Esophagus muscularis mucosa (tissue), 4 donors: ENCODE measurements at regions not wholly inside any gene's neighbourhood (a gene's known extent, or its start where the extent isn't known, plus 50 kb on each side); places are given as distances from the start of the nearest gene placed in this dataset.

ENCODE experiments used
- EP300 ChIP-seq: sonication (generic); formaldehyde crosslinking; IDR thresholded peaks from one replicate; pipeline ENCODE4 v1.6.1; 2017; ENCODE audit warnings: antibody characterized with exemption
- POLR2AphosphoS5 ChIP-seq, 2 donors: sonication (generic); formaldehyde crosslinking; IDR thresholded peaks; one replicate each; pipeline ENCODE4 v1.6.1; 2017; ENCODE audit warnings: antibody characterized with exemption in 2 of 2
- TF ChIP-seq, protein P1 (sequence below), 3 experiments: fragments of 200-600 bp in 2 of 3; fragments of 450-650 bp in 1 of 3; sonication (generic) in 2 of 3; IDR thresholded peaks; one replicate each; pipeline ENCODE4 v1.5.1; 2017 to 2019; ENCODE audit warnings: antibody characterized with exemption in 3 of 3, mild to moderate bottlenecking in 2 of 3, moderate library complexity in 1 of 3

DNA sequence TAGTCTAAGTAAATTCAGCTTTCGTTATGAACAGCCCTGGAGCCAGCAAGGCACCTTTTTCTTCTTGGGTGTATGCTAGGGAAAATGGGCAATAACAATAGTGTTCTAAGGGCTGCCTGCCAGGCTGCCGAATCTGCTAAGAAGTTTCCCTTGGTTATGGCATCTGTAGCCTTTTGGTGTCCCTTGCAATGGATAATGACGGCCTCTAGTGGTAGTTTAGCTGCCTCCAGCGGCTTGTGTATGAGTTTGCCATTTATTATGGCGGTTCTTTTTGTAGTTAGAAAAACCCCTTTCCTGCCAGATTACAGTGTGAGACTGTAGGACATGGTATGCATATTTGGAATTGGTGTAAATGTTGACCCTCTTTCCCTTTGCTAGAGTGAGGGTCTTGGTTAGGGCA, 78.9 kb upstream of the SPIN4 start:
- TF ChIP-seq, protein P1, sequence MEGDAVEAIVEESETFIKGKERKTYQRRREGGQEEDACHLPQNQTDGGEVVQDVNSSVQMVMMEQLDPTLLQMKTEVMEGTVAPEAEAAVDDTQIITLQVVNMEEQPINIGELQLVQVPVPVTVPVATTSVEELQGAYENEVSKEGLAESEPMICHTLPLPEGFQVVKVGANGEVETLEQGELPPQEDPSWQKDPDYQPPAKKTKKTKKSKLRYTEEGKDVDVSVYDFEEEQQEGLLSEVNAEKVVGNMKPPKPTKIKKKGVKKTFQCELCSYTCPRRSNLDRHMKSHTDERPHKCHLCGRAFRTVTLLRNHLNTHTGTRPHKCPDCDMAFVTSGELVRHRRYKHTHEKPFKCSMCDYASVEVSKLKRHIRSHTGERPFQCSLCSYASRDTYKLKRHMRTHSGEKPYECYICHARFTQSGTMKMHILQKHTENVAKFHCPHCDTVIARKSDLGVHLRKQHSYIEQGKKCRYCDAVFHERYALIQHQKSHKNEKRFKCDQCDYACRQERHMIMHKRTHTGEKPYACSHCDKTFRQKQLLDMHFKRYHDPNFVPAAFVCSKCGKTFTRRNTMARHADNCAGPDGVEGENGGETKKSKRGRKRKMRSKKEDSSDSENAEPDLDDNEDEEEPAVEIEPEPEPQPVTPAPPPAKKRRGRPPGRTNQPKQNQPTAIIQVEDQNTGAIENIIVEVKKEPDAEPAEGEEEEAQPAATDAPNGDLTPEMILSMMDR (IDR thresholded peaks at IDR 0.05) = no peak
- no peak for TF ChIP-seq POLR2AphosphoS5 (IDR thresholded peaks at IDR 0.05)
- no peak for TF ChIP-seq EP300
